Mesenchymal stem cell (in vitro differentiated cells and primary cell): ENCODE measurements at regions not wholly inside any gene's neighbourhood (a gene's known extent, or its start where the extent isn't known, plus 50 kb on each side); places are given as distances from the start of the nearest gene placed in this dataset.

Experiments used
- DNase-seq: peaks from one replicate; pipeline ENCODE4 v3.0.0-alpha.2; 2013
- H2AFZ ChIP-seq: one replicate; pipeline ENCODE4 v1.6.1; 2013; ENCODE audit warnings: low read depth, mild to moderate bottlenecking, control low read depth, inconsistent platforms, low read length, moderate library complexity
- H2AK5ac ChIP-seq: 2 replicates; pipeline ENCODE4 v1.6.1; 2013; ENCODE audit warnings: low read length, moderate library complexity, mild to moderate bottlenecking, inconsistent platforms; ENCODE audit not compliant: severe bottlenecking
- H2BK120ac ChIP-seq: one replicate; pipeline ENCODE4 v1.6.1; 2013; ENCODE audit warnings: low read depth, mild to moderate bottlenecking, inconsistent platforms, low read length, moderate library complexity
- H2BK12ac ChIP-seq, 2 experiments: one replicate each; pipeline ENCODE4 v1.6.1; 2013; ENCODE audit warnings: inconsistent platforms in 2 of 2, low read length in 2 of 2, mild to moderate bottlenecking in 2 of 2, moderate library complexity in 2 of 2, control low read depth in 1 of 2
- H2BK15ac ChIP-seq: one replicate; pipeline ENCODE4 v1.6.1; 2013; ENCODE audit warnings: mild to moderate bottlenecking, low read depth, inconsistent platforms; ENCODE audit not compliant: poor library complexity, severe bottlenecking
- H2BK5ac ChIP-seq: 2 replicates; pipeline ENCODE4 v1.6.1; 2013; ENCODE audit warnings: low read depth, mild to moderate bottlenecking, low read length, control low read depth, inconsistent platforms; ENCODE audit not compliant: poor library complexity, severe bottlenecking
- H3K14ac ChIP-seq, 2 experiments: one replicate each; pipeline ENCODE4 v1.6.1; 2013; ENCODE audit warnings: inconsistent platforms in 2 of 2, low read length in 2 of 2, control low read depth in 1 of 2, mild to moderate bottlenecking in 1 of 2, moderate library complexity in 1 of 2
- H3K18ac ChIP-seq, 2 experiments: one replicate each; pipeline ENCODE4 v1.6.1; 2013; ENCODE audit warnings: inconsistent platforms in 2 of 2, low read length in 2 of 2, control low read depth in 1 of 2, low read depth in 1 of 2, mild to moderate bottlenecking in 1 of 2
- H3K23ac ChIP-seq, 2 experiments: one replicate each; pipeline ENCODE4 v1.6.1; 2013; ENCODE audit warnings: inconsistent platforms in 2 of 2, low read length in 2 of 2, mild to moderate bottlenecking in 2 of 2, moderate library complexity in 2 of 2, control low read depth in 1 of 2
- H3K27ac ChIP-seq: 2 replicates; pipeline ENCODE4 v1.5.1; 2013; ENCODE audit warnings: mild to moderate bottlenecking, moderate library complexity, low read length, control low read depth, inconsistent platforms; ENCODE audit not compliant: poor library complexity, severe bottlenecking
- H3K27me3 ChIP-seq, 2 experiments: 2 replicates each; pipeline versions ENCODE4 v1.6.1 to v1.7.0; 2013; ENCODE audit warnings: low read length in 2 of 2, mild to moderate bottlenecking in 2 of 2, moderate library complexity in 2 of 2, control low read depth in 1 of 2, inconsistent platforms in 1 of 2; ENCODE audit not compliant: control insufficient read depth in 1 of 2, insufficient read depth in 1 of 2
- H3K36me3 ChIP-seq, 2 experiments: 2 replicates each; pipeline versions ENCODE4 v1.6.1 to v1.7.0; 2013; ENCODE audit warnings: low read length in 2 of 2, control low read depth in 1 of 2, inconsistent platforms in 1 of 2, low read depth in 1 of 2, mild to moderate bottlenecking in 1 of 2; ENCODE audit not compliant: insufficient read depth in 2 of 2, control insufficient read depth in 1 of 2
- H3K4ac ChIP-seq, 2 experiments: one replicate each; pipeline ENCODE4 v1.6.1; 2013; ENCODE audit warnings: inconsistent platforms in 2 of 2, low read length in 2 of 2, mild to moderate bottlenecking in 2 of 2, moderate library complexity in 2 of 2, control low read depth in 1 of 2, low read depth in 1 of 2
- H3K4me1 ChIP-seq: 2 replicates; pipeline ENCODE4 v1.6.1; 2013; ENCODE audit warnings: low read depth, low read length, control low read depth; ENCODE audit not compliant: control insufficient read depth, insufficient read depth
- H3K4me2 ChIP-seq: 2 replicates; pipeline ENCODE4 v1.6.1; 2013; ENCODE audit warnings: low read length, mild to moderate bottlenecking, inconsistent platforms; ENCODE audit not compliant: poor library complexity, severe bottlenecking
- H3K4me3 ChIP-seq, 2 experiments: 2 replicates each; pipeline versions ENCODE4 v1.5.1 to v1.7.0; 2013; ENCODE audit warnings: low read length in 2 of 2, mild to moderate bottlenecking in 2 of 2, control low read depth in 1 of 2, low read depth in 1 of 2; ENCODE audit not compliant: insufficient read depth in 1 of 2
- H3K79me1 ChIP-seq: replicated peaks from 2 replicates; pipeline ENCODE4 v1.6.1; 2013; ENCODE audit warnings: mild to moderate bottlenecking, control low read depth, low read length, inconsistent platforms; ENCODE audit not compliant: poor library complexity, severe bottlenecking
- H3K9ac ChIP-seq: 2 replicates; pipeline ENCODE4 v1.7.0; 2013; ENCODE audit warnings: mild to moderate bottlenecking, low read length, moderate library complexity
- H3K9me3 ChIP-seq: 2 replicates; pipeline ENCODE4 v1.7.0; 2013; ENCODE audit warnings: mild to moderate bottlenecking, low read length; ENCODE audit not compliant: control insufficient read depth
- H4K8ac ChIP-seq: one replicate; pipeline ENCODE4 v1.6.1; 2013; ENCODE audit warnings: inconsistent platforms, mild to moderate bottlenecking, low read length, moderate library complexity
- H4K91ac ChIP-seq: one replicate; pipeline ENCODE4 v1.6.1; 2013; ENCODE audit warnings: mild to moderate bottlenecking, low read length, inconsistent platforms
- WGBS: methylation state at CpG from one replicate; pipeline ENCODE4 v1.1.7; 2013; ENCODE audit warnings: mixed read lengths; 5-methylcytosine and 5-hydroxymethylcytosine counted together

DNA sequence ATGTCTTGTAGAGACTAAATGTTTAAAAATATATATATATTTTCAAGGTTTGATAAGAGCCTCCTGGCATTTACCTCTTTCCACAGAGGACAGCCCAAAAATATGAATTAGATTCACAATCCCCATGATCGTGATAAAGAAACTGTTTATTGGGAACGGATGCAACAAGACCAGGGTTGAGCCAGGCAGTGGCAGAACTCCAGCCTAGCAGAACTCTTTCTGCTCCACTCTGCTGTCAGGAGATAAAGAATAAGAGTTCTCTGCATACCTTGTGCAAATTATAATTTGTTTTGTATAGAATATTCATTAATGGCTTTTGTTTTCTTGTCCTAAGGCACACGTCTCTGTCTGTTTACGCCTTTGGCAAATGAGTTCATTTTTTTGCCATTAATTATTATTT is 472.2 kb downstream of the TUSC1 start:
- no peak overlapping the region for H2BK15ac ChIP-seq
- H2BK120ac ChIP-seq, result no peak overlapping the region
- H3K4ac ChIP-seq, result no peak overlapping the region
- H2AK5ac ChIP-seq, result no peak overlapping the region
- H3K4me3 ChIP-seq, result no peak overlapping the region
- no peaks in the 10 kb centered on the region for H3K9me3 ChIP-seq
- 67% methylated on average over 2 of the region's 4 CpGs for WGBS
- H3K79me1 ChIP-seq, result no peaks in the 10 kb centered on the region
- no peaks in the 10 kb centered on the region for H3K27me3 ChIP-seq
- no peak overlapping the region for H3K14ac ChIP-seq
- no peak overlapping the region for H2BK12ac ChIP-seq
- no peak overlapping the region for H3K23ac ChIP-seq
- no peak overlapping the region for H3K27ac ChIP-seq
- no peak overlapping the region for H4K91ac ChIP-seq
- DNase-seq, result no peak
- no peak overlapping the region for H2AFZ ChIP-seq
- no peak overlapping the region for H3K4me2 ChIP-seq
- no peak overlapping the region for H4K8ac ChIP-seq
- no peak overlapping the region for H3K9ac ChIP-seq
- no peak overlapping the region for H2BK5ac ChIP-seq
- no peaks in the 10 kb centered on the region for H3K36me3 ChIP-seq
- no peak overlapping the region for H3K18ac ChIP-seq
- no peaks in the 10 kb centered on the region for H3K4me1 ChIP-seq

DNA sequence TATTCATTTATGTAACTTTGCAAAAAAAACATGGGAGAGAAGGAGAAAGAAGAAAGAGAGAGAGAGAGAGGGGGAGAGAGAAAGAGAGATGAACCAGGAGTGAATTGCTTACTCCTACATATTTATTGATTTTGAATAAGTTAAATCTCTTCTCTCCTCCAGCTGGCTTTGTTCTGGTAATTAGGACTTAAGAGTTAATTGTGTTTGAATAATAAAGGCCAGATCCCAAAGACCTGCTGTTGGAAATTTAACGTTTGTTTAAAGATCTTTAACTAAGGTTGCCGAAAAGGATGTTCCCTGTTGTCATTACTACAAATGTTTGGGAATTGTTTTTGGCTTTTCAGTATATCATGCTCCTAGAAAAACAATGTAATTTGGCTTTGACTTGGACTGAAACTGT is 473.0 kb downstream of the TUSC1 start:
- Histone ChIP-seq H3K23ac (no peak overlapping the region), H2BK120ac (no peak overlapping the region), H2BK15ac (no peak overlapping the region), H3K18ac (no peak overlapping the region), H3K9ac (no peak overlapping the region), H3K79me1 (no peaks in the 10 kb centered on the region), H3K4me1 (no peaks in the 10 kb centered on the region), H3K27ac (no peak overlapping the region), H3K4ac (no peak overlapping the region), H2BK5ac (no peak overlapping the region), H4K8ac (no peak overlapping the region), H3K36me3 (no peaks in the 10 kb centered on the region), H3K27me3 (no peaks in the 10 kb centered on the region), H2AFZ (no peak overlapping the region), H4K91ac (no peak overlapping the region), H3K14ac (no peak overlapping the region), H2BK12ac (no peak overlapping the region), H3K4me3 (no peak overlapping the region), H3K4me2 (no peak overlapping the region), H3K9me3 (no peaks in the 10 kb centered on the region), H2AK5ac (no peak overlapping the region)
- 28% methylated on average over 2 of the region's 2 CpGs for WGBS
- DNase-seq, result no peak

DNA sequence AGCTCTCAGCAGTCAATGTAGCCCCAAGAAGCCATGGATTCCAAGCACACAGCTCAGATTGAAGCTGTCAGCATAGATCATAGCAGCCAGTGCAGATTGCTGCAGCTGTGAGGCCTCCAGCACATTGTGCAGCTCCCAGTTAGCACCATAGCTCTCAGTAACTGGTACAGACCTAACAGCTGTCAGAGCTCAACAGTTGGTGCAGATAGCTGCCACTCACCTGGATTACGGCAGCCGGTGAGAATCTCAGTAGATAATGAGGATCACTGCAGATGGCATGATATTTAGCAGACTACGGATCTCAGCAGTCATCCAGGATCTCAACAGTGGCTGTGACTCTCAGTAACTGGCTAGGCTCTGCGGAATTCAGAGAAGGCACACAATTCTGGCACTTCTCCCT is 500.4 kb downstream of the TUSC1 start:
- H3K14ac ChIP-seq, result no peak overlapping the region
- WGBS, result 87% methylated on average over 4 of the region's 4 CpGs

DNA sequence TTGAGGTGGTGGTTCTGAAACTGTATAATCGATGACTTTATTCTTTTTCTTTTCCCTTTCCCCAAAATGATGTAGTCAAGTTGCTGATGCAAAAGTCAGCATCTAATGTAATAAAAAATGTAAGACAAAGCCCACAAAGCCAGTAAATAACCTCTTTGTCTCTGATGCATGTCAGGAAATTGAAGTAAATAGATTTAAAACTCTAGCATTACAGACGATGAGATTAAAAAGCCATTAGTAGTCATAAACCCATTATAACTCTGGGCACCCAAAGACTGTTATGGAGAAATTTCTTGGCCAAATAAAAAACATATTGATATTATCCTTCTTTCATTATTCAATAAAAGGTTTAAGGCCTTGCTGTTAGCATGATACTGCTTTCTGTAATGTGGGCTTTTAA is 548.7 kb downstream of the TUSC1 start:
- Histone ChIP-seq H2BK15ac (no peak overlapping the region), H3K4me3 (no peak overlapping the region), H3K27ac (no peak overlapping the region), H3K36me3 (no peaks in the 10 kb centered on the region), H3K23ac (no peak overlapping the region), H2BK120ac (no peak overlapping the region), H2BK5ac (no peak overlapping the region), H3K4me1 (no peaks in the 10 kb centered on the region), H3K79me1 (no peaks in the 10 kb centered on the region), H3K14ac (no peak overlapping the region), H2BK12ac (no peak overlapping the region), H3K18ac (no peak overlapping the region), H3K27me3 (no peaks in the 10 kb centered on the region), H2AK5ac (no peak overlapping the region), H4K8ac (no peak overlapping the region), H3K4ac (no peak overlapping the region), H4K91ac (no peak overlapping the region), H3K9ac (no peak overlapping the region), H3K4me2 (no peak overlapping the region), H2AFZ (no peak overlapping the region), H3K9me3 (peaks cover 12% of the 10 kb centered on the region)
- WGBS, result no CpG with 5 or more reads among the region's 2 CpGs
- no peak for DNase-seq

More for the DNA sequence above, 500.4 kb downstream of the TUSC1 start:
- H3K79me1 ChIP-seq, result no peaks in the 10 kb centered on the region
- H2AK5ac ChIP-seq, result no peak overlapping the region
- no peak overlapping the region for H3K23ac ChIP-seq
- H3K9ac ChIP-seq, result no peak overlapping the region
- no peak overlapping the region for H3K18ac ChIP-seq
- no peak overlapping the region for H2AFZ ChIP-seq
- no peak overlapping the region for H4K91ac ChIP-seq
- no peak overlapping the region for H2BK5ac ChIP-seq
- no peak overlapping the region for H2BK15ac ChIP-seq
- no peak for DNase-seq
- no peaks in the 10 kb centered on the region for H3K27me3 ChIP-seq
- H3K36me3 ChIP-seq, result no peaks in the 10 kb centered on the region
- H3K4me3 ChIP-seq, result no peak overlapping the region
- H3K4me2 ChIP-seq, result no peak overlapping the region
- H2BK12ac ChIP-seq, result no peak overlapping the region
- H3K27ac ChIP-seq, result no peak overlapping the region
- H3K9me3 ChIP-seq, result peaks cover 35% of the 10 kb centered on the region
- no peak overlapping the region for H2BK120ac ChIP-seq
- no peak overlapping the region for H4K8ac ChIP-seq
- H3K4ac ChIP-seq, result no peak overlapping the region
- no peaks in the 10 kb centered on the region for H3K4me1 ChIP-seq
